ENCODE measurements at regions not wholly inside any gene's neighbourhood (a gene's known extent, or its start where the extent isn't known, plus 50 kb on each side); places are given as distances from the start of the nearest gene placed in this dataset.

GRCh38 chr2:64205415-64205814 is 61.2 kb upstream of the PELI1 start:
- no peak overlapping the region for H3K4me3 ChIP-seq (replicated peaks in 1 of 2; ENCODE audit: low read depth in 2 of 2, low read length in 2 of 2)
- DNase-seq (ENCODE audit: low read depth in 2 of 2) = no peak
- TF ChIP-seq, protein P1, sequence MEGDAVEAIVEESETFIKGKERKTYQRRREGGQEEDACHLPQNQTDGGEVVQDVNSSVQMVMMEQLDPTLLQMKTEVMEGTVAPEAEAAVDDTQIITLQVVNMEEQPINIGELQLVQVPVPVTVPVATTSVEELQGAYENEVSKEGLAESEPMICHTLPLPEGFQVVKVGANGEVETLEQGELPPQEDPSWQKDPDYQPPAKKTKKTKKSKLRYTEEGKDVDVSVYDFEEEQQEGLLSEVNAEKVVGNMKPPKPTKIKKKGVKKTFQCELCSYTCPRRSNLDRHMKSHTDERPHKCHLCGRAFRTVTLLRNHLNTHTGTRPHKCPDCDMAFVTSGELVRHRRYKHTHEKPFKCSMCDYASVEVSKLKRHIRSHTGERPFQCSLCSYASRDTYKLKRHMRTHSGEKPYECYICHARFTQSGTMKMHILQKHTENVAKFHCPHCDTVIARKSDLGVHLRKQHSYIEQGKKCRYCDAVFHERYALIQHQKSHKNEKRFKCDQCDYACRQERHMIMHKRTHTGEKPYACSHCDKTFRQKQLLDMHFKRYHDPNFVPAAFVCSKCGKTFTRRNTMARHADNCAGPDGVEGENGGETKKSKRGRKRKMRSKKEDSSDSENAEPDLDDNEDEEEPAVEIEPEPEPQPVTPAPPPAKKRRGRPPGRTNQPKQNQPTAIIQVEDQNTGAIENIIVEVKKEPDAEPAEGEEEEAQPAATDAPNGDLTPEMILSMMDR (IDR thresholded peaks at IDR 0.05; ENCODE audit: low read depth, low read length) = no peak

DNA sequence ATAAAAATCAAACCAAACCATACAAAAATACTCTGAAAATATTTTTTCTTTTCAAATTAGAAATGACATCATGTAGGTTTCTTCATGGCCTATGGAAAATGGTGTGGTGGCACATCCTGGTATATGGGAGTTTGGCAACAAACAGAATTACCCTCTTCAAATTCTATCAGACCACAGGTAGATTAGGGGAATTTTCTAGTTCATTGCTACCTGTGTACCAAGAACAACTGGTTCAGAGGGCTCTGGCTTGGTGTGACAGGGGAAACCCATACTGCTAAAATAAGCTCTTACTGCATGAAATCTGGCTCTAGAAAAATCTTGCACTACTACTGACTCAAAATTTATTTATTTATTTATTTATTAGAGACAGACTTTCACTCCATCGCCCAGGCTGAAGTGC is 63.4 kb upstream of the PELI1 start:
- no peak for DNase-seq (ENCODE audit: low read depth in 2 of 2)
- no peak overlapping the region for H3K4me3 ChIP-seq (replicated peaks in 1 of 2; ENCODE audit: low read depth in 2 of 2, low read length in 2 of 2)
- TF ChIP-seq, protein P1 (IDR thresholded peaks at IDR 0.05; ENCODE audit: low read depth, low read length) = no peak

DNA sequence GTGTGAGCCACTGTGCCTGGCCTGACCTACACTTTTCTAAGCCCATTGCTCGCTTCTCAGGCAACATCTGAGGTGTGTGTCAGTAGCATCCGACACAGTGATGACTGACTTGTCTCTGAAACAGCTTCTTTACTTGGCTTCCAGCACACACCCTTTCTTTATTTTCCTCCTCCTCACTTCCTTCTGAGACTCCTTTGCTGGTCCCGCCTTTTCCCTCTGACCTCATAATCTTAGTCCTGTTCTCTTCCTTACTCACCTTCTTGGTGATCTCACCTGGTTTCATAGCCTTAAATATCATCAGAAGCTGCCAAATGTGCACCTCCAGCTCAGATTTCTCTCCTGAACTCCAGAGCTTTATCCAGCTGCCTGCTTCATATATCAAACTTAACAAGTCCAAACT is 66.6 kb upstream of the PELI1 start:
- DNase-seq (ENCODE audit: low read depth in 2 of 2) = no peak
- H3K4me3 ChIP-seq (replicated peaks in 1 of 2; ENCODE audit: low read depth in 2 of 2, low read length in 2 of 2) = no peak overlapping the region
- TF ChIP-seq, protein P1 (IDR thresholded peaks at IDR 0.05; ENCODE audit: low read depth, low read length) = no peak

GRCh38 chr2:64211276-64211921 is 67.2 kb upstream of the PELI1 start:
- TF ChIP-seq, protein P1 (IDR thresholded peaks at IDR 0.05; ENCODE audit: low read depth, low read length) = no peak
- no peak for DNase-seq (ENCODE audit: low read depth in 2 of 2)
- no peak overlapping the region for H3K4me3 ChIP-seq (replicated peaks in 1 of 2; ENCODE audit: low read depth in 2 of 2, low read length in 2 of 2)

GRCh38 chr2:64212346-64212745 is 68.1 kb upstream of the PELI1 start:
- TF ChIP-seq, protein P1 (IDR thresholded peaks at IDR 0.05; ENCODE audit: low read depth, low read length) = no peak
- DNase-seq (ENCODE audit: low read depth in 2 of 2) = peak; percentile 87 to 98

DNA sequence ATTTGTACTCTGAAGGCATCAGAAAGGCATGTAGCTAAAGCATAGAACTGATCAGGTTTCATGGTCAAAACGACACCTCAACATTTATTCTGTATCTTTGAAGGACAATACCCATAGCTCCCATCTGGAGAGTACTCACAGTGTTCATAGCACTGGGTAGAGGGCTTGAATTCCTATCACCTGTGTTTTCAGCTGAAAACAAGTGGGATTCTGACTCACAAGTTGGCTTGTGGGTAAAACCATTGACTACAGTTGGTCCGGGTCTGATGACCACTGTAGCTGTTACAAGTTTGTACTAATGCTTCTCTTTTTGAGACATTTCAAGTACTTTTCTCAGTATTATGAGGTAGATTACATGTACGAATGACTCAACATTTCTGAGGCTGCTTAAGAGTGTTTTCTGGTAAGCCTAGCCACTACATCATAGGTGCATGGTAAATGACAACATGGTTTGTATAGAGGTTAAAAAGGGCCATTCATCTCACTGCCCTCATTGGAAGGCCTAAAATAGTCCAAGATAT is 68.6 kb upstream of the PELI1 start:
- no peak overlapping the region for H3K4me3 ChIP-seq (replicated peaks in 1 of 2; ENCODE audit: low read depth in 2 of 2, low read length in 2 of 2)
- DNase-seq (ENCODE audit: low read depth in 2 of 2) = peak; percentile 61 to 92

More at GRCh38 chr2:64212346-64212745, 68.1 kb upstream of the PELI1 start:
- H3K4me3 ChIP-seq (replicated peaks in 1 of 2; ENCODE audit: low read depth in 2 of 2, low read length in 2 of 2) = no peak overlapping the region

More for the DNA sequence above, 68.6 kb upstream of the PELI1 start:
- TF ChIP-seq, protein P1 (IDR thresholded peaks at IDR 0.05; ENCODE audit: low read depth, low read length) = no peak
